Lung (tissue), 11 donors: ENCODE measurements at regions not wholly inside any gene's neighbourhood (a gene's known extent, or its start where the extent isn't known, plus 50 kb on each side); places are given as distances from the start of the nearest gene placed in this dataset.

ENCODE experiments used
- ATAC-seq: fragments of 200-7000 bp; cut with Tn5 transposase; one replicate; pipeline ENCODE4 v1.9.1; 2020; ENCODE audit warnings: moderate number of reproducible peaks; ENCODE audit not compliant: insufficient read depth, low FRiP score
- DNase-seq, 3 donors: peaks; one replicate each; pipeline ENCODE4 v3.0.0-alpha.2; 2013 to 2017
- H3K27ac ChIP-seq, 2 donors: one replicate each; pipeline ENCODE4 v1.5.1; 2013; ENCODE audit warnings: mild to moderate bottlenecking in 2 of 2, moderate library complexity in 2 of 2, control low read depth in 1 of 2, inconsistent platforms in 1 of 2, low read depth in 1 of 2, low read length in 1 of 2
- H3K27me3 ChIP-seq, 3 donors: one replicate each; pipeline ENCODE4 v1.5.1; 2013; ENCODE audit warnings: low read length in 2 of 3; ENCODE audit not compliant: control insufficient read depth in 3 of 3, insufficient read depth in 3 of 3
- H3K36me3 ChIP-seq, 4 donors: one replicate each; pipeline ENCODE4 v1.5.1; 2013; ENCODE audit warnings: low read length in 4 of 4, mild to moderate bottlenecking in 1 of 4, moderate library complexity in 1 of 4; ENCODE audit not compliant: control insufficient read depth in 4 of 4, insufficient read depth in 4 of 4
- H3K4me1 ChIP-seq, 5 donors: one replicate each; pipeline ENCODE4 v1.5.1; 2013; ENCODE audit warnings: low read length in 5 of 5, mild to moderate bottlenecking in 2 of 5, moderate library complexity in 1 of 5; ENCODE audit not compliant: control insufficient read depth in 5 of 5, insufficient read depth in 5 of 5
- H3K4me3 ChIP-seq: one replicate; pipeline ENCODE4 v1.5.1; 2013; ENCODE audit warnings: mild to moderate bottlenecking, control low read depth, moderate library complexity
- H3K9ac ChIP-seq, 2 donors: one replicate each; pipeline ENCODE4 v1.5.1; 2013; ENCODE audit warnings: low read length in 2 of 2, control low read depth in 1 of 2; ENCODE audit not compliant: insufficient read depth in 1 of 2
- H3K9me3 ChIP-seq, 4 donors: one replicate each; pipeline ENCODE4 v1.5.1; 2013; ENCODE audit warnings: low read length in 3 of 4, mild to moderate bottlenecking in 1 of 4, moderate library complexity in 1 of 4; ENCODE audit not compliant: control insufficient read depth in 4 of 4, insufficient read depth in 3 of 4
- CTCF ChIP-seq: IDR thresholded peaks from 2 replicates; pipeline ENCODE4 v1.5.1; 2012; ENCODE audit warnings: mild to moderate bottlenecking; ENCODE audit errors: control extremely low read depth, extremely low read depth
- WGBS, 2 donors: extraction: QIAGEN DNeasy Blood & Tissue Kit; methylation state at CpG; one replicate each; pipeline ENCODE4 v1.1.7; 2013; 5-methylcytosine and 5-hydroxymethylcytosine counted together
- donor health status: control.
- donor health status: control.
- donor health status: Bipolar disorder and iron deficiency.
- donor health status: healthy.
- donor health status: DM: yes; HTN: yes; CAD: no.

GRCh38 chr1:181430015-181430885, 53.1 kb upstream of the CACNA1E start:
- H3K27me3 ChIP-seq = no peaks in the 10 kb centered on the region
- no peaks in the 10 kb centered on the region for H3K9me3 ChIP-seq
- H3K4me3 ChIP-seq = no peak overlapping the region
- H3K9ac ChIP-seq = no peak overlapping the region
- no peak for TF ChIP-seq CTCF
- no peak for ATAC-seq
- WGBS, 2 donors = 68 to 79% methylated on average over 8 of the region's 8 CpGs
- DNase-seq = peak in 1 of 3 donors; percentile 21
- H3K4me1 ChIP-seq = peaks cover 0 to 4% (median 0%) of the 10 kb centered on the region in 5 donors
- H3K36me3 ChIP-seq = no peaks in the 10 kb centered on the region
- H3K27ac ChIP-seq = no peak overlapping the region
